ENCODE measurements at regions not wholly inside any gene's neighbourhood (a gene's known extent, or its start where the extent isn't known, plus 50 kb on each side); places are given as distances from the start of the nearest gene placed in this dataset.

DNA sequence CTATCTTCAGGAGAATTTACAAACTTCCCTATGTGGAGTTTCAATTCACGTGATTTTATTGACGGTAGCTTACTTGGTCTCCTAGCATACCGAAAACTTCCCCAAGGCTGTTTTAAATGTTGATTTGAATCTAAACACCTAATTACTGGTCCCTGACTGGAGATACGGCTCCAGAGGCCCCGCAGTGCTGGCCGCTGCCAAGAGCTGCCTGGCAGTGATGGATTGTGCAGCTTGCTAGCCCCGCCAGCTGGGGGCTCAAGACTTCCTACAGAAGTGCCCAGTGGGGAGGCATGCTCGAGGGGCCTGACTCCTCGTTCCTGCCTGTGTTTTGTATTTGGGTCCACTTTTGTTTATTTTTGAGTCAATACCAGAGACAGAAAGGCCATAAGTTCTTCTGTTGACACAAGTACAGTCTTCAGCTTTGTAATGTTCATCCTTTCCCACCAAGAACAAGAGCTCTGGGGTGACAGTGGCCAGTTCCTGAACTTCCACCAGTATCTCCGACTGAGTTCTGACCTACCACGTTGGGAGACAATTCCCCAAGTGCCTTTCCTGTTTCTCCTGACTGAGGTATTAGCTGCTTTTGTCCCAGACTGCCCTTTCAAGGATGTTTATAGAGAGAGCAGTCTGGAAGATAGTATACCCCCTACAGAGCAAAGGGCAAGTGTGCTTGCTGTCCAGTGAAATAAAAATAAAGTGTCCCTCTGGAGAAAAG, 80.7 kb upstream of the CXCL12 start:
- TF ChIP-seq, protein P1, sequence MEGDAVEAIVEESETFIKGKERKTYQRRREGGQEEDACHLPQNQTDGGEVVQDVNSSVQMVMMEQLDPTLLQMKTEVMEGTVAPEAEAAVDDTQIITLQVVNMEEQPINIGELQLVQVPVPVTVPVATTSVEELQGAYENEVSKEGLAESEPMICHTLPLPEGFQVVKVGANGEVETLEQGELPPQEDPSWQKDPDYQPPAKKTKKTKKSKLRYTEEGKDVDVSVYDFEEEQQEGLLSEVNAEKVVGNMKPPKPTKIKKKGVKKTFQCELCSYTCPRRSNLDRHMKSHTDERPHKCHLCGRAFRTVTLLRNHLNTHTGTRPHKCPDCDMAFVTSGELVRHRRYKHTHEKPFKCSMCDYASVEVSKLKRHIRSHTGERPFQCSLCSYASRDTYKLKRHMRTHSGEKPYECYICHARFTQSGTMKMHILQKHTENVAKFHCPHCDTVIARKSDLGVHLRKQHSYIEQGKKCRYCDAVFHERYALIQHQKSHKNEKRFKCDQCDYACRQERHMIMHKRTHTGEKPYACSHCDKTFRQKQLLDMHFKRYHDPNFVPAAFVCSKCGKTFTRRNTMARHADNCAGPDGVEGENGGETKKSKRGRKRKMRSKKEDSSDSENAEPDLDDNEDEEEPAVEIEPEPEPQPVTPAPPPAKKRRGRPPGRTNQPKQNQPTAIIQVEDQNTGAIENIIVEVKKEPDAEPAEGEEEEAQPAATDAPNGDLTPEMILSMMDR (IDR thresholded peaks at IDR 0.05; ENCODE audit: insufficient read depth, low read length, poor library complexity, severe bottlenecking), result no peak
- no peak for TF ChIP-seq EZH2phosphoT487 (conservative IDR thresholded peaks at IDR 0.05; ENCODE audit: low read length)
- H3K9me2 ChIP-seq (replicated peaks; ENCODE audit: insufficient read depth, low read length), result no peaks in the 10 kb centered on the region
- H3K9ac ChIP-seq (ENCODE audit: low read length), result no peak overlapping the region
- no peaks in the 10 kb centered on the region for H3K79me2 ChIP-seq (ENCODE audit: insufficient read depth, low read length)
- H2AFZ ChIP-seq (ENCODE audit: low read depth, low read length, severe bottlenecking), result no peak overlapping the region
- no peak overlapping the region for H3K27ac ChIP-seq (ENCODE audit: low read depth, low read length)
- no peak overlapping the region for H3K4me2 ChIP-seq (ENCODE audit: low read depth, low read length, poor library complexity, severe bottlenecking)
- H3K36me3 ChIP-seq (ENCODE audit: low read length), result no peaks in the 10 kb centered on the region
- no peaks in the 10 kb centered on the region for H3F3A ChIP-seq (ENCODE audit: insufficient read depth)
- H3K4me3 ChIP-seq (ENCODE audit: insufficient read depth, low read length, poor library complexity, severe bottlenecking), result no peak overlapping the region
- H4K20me1 ChIP-seq (ENCODE audit: low read depth, low read length), result no peaks in the 10 kb centered on the region
- H3K27me3 ChIP-seq (ENCODE audit: low read length), result no peaks in the 10 kb centered on the region; the same call in 1 of the 2 replicates
- H3K9me3 ChIP-seq (ENCODE audit: insufficient read depth, low read length), result no peaks in the 10 kb centered on the region

- Histone ChIP-seq H3K27ac (ENCODE audit: low read depth, low read length) (no peak overlapping the region), H3F3A (ENCODE audit: insufficient read depth) (no peaks in the 10 kb centered on the region), H3K4me3 (ENCODE audit: insufficient read depth, low read length, poor library complexity, severe bottlenecking) (no peak overlapping the region), H3K4me2 (ENCODE audit: low read depth, low read length, poor library complexity, severe bottlenecking) (no peak overlapping the region), H3K9me2 (replicated peaks; ENCODE audit: insufficient read depth, low read length) (no peaks in the 10 kb centered on the region), H3K27me3 (ENCODE audit: low read length) (no peaks in the 10 kb centered on the region; the same call in 1 of the 2 replicates), H3K9ac (ENCODE audit: low read length) (no peak overlapping the region), H3K36me3 (ENCODE audit: low read length) (no peaks in the 10 kb centered on the region), H2AFZ (ENCODE audit: low read depth, low read length, severe bottlenecking) (no peak overlapping the region), H3K79me2 (ENCODE audit: insufficient read depth, low read length) (no peaks in the 10 kb centered on the region), H3K9me3 (ENCODE audit: insufficient read depth, low read length) (no peaks in the 10 kb centered on the region), H4K20me1 (ENCODE audit: low read depth, low read length) (no peaks in the 10 kb centered on the region)
- TF ChIP-seq, protein P1 (IDR thresholded peaks at IDR 0.05; ENCODE audit: insufficient read depth, low read length, poor library complexity, severe bottlenecking), result no peak
- no peak for TF ChIP-seq EZH2phosphoT487 (conservative IDR thresholded peaks at IDR 0.05; ENCODE audit: low read length)
Observed at GRCh38 chr10:44466236-44466635, 81.3 kb upstream of the CXCL12 start.

DNA sequence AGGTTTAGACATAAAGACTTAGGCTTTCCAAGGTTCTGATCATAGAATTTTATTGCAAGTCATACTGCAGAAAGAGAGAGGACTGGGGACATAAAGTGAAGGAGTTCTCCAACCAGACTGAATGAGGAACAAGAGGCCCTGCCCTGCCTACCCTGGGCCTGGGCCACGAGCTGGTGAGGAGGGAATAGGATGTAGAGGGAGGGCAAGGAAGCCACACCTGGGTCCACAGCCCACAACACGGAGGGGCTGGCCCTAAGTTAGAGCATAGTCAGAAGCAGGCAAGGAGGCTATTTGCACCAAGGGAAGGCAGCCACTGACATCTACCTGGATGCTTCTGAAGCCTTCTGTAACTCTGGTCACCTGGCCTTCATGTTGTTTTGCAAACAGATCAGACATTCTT, 82.2 kb upstream of the CXCL12 start:
- Histone ChIP-seq H3K79me2 (ENCODE audit: insufficient read depth, low read length) (no peaks in the 10 kb centered on the region), H3K9me3 (ENCODE audit: insufficient read depth, low read length) (no peaks in the 10 kb centered on the region), H3K27ac (ENCODE audit: low read depth, low read length) (no peak overlapping the region), H3K4me2 (ENCODE audit: low read depth, low read length, poor library complexity, severe bottlenecking) (no peak overlapping the region), H3F3A (ENCODE audit: insufficient read depth) (no peaks in the 10 kb centered on the region), H3K4me3 (ENCODE audit: insufficient read depth, low read length, poor library complexity, severe bottlenecking) (no peak overlapping the region), H4K20me1 (ENCODE audit: low read depth, low read length) (no peaks in the 10 kb centered on the region), H3K36me3 (ENCODE audit: low read length) (no peaks in the 10 kb centered on the region), H3K9me2 (replicated peaks; ENCODE audit: insufficient read depth, low read length) (no peaks in the 10 kb centered on the region), H3K9ac (ENCODE audit: low read length) (no peak overlapping the region), H3K27me3 (ENCODE audit: low read length) (no peaks in the 10 kb centered on the region; the same call in 1 of the 2 replicates), H2AFZ (ENCODE audit: low read depth, low read length, severe bottlenecking) (no peak overlapping the region)
- TF ChIP-seq, protein P1 (IDR thresholded peaks at IDR 0.05; ENCODE audit: insufficient read depth, low read length, poor library complexity, severe bottlenecking), result no peak
- no peak for TF ChIP-seq EZH2phosphoT487 (conservative IDR thresholded peaks at IDR 0.05; ENCODE audit: low read length)
